AG09309 (cell line): ENCODE measurements at regions not wholly inside any gene's neighbourhood (a gene's known extent, or its start where the extent isn't known, plus 50 kb on each side); places are given as distances from the start of the nearest gene placed in this dataset.

Experiments used
- DNase-seq: peaks from one replicate; pipeline ENCODE4 v3.0.0-alpha.2; 2010; ENCODE audit warnings: low read depth
- H3K4me3 ChIP-seq: 2 replicates; pipeline ENCODE4 v1.5.1; 2011; ENCODE audit warnings: mild to moderate bottlenecking, low read depth, low read length, moderate library complexity; ENCODE audit not compliant: control insufficient read depth
- CTCF ChIP-seq: IDR thresholded peaks from 2 replicates; pipeline ENCODE4 v1.5.1; 2011; ENCODE audit warnings: mild to moderate bottlenecking, low read depth, low read length, inconsistent platforms; ENCODE audit not compliant: insufficient read depth, control insufficient read depth; ENCODE audit errors: missing control alignments

GRCh38 chr1:2896824-2897223 lies 95.3 kb upstream of the TTC34 start:
- no peak for TF ChIP-seq CTCF
- no peak overlapping the region for H3K4me3 ChIP-seq
- DNase-seq, result no peak

GRCh38 chr1:2903226-2903625 lies 101.7 kb upstream of the TTC34 start:
- TF ChIP-seq CTCF, result no peak
- H3K4me3 ChIP-seq, result no peak overlapping the region
- no peak for DNase-seq

- no peak for TF ChIP-seq CTCF
- DNase-seq, result no peak
- no peak overlapping the region for H3K4me3 ChIP-seq
Observed at GRCh38 chr1:2904191-2904590, 102.7 kb upstream of the TTC34 start.

- H3K4me3 ChIP-seq, result no peak overlapping the region
- TF ChIP-seq CTCF, result no peak
- no peak for DNase-seq
Observed at GRCh38 chr1:2905356-2905755, 103.9 kb upstream of the TTC34 start.

- no peak overlapping the region for H3K4me3 ChIP-seq
- no peak for TF ChIP-seq CTCF
- DNase-seq, result no peak
Observed at GRCh38 chr1:2906085-2906484, 104.6 kb upstream of the TTC34 start.

GRCh38 chr1:2906620-2907019 lies 105.1 kb upstream of the TTC34 start:
- no peak for TF ChIP-seq CTCF
- no peak for DNase-seq

GRCh38 chr1:2907051-2907450 lies 105.6 kb upstream of the TTC34 start:
- no peak for TF ChIP-seq CTCF
- no peak for DNase-seq
- no peak overlapping the region for H3K4me3 ChIP-seq

More at GRCh38 chr1:2906620-2907019, 105.1 kb upstream of the TTC34 start:
- H3K4me3 ChIP-seq, result no peak overlapping the region
